Lung (tissue), 11 donors: ENCODE measurements at regions not wholly inside any gene's neighbourhood (a gene's known extent, or its start where the extent isn't known, plus 50 kb on each side); places are given as distances from the start of the nearest gene placed in this dataset.

ENCODE experiments used
- ATAC-seq: fragments of 200-7000 bp; cut with Tn5 transposase; one replicate; pipeline ENCODE4 v1.9.1; 2020; ENCODE audit warnings: moderate number of reproducible peaks; ENCODE audit not compliant: insufficient read depth, low FRiP score
- DNase-seq, 3 donors: peaks; one replicate each; pipeline ENCODE4 v3.0.0-alpha.2; 2013 to 2017
- H3K27ac ChIP-seq, 2 donors: one replicate each; pipeline ENCODE4 v1.5.1; 2013; ENCODE audit warnings: mild to moderate bottlenecking in 2 of 2, moderate library complexity in 2 of 2, control low read depth in 1 of 2, inconsistent platforms in 1 of 2, low read depth in 1 of 2, low read length in 1 of 2
- H3K27me3 ChIP-seq, 3 donors: one replicate each; pipeline ENCODE4 v1.5.1; 2013; ENCODE audit warnings: low read length in 2 of 3; ENCODE audit not compliant: control insufficient read depth in 3 of 3, insufficient read depth in 3 of 3
- H3K36me3 ChIP-seq, 4 donors: one replicate each; pipeline ENCODE4 v1.5.1; 2013; ENCODE audit warnings: low read length in 4 of 4, mild to moderate bottlenecking in 1 of 4, moderate library complexity in 1 of 4; ENCODE audit not compliant: control insufficient read depth in 4 of 4, insufficient read depth in 4 of 4
- H3K4me1 ChIP-seq, 5 donors: one replicate each; pipeline ENCODE4 v1.5.1; 2013; ENCODE audit warnings: low read length in 5 of 5, mild to moderate bottlenecking in 2 of 5, moderate library complexity in 1 of 5; ENCODE audit not compliant: control insufficient read depth in 5 of 5, insufficient read depth in 5 of 5
- H3K4me3 ChIP-seq: one replicate; pipeline ENCODE4 v1.5.1; 2013; ENCODE audit warnings: mild to moderate bottlenecking, control low read depth, moderate library complexity
- H3K9ac ChIP-seq, 2 donors: one replicate each; pipeline ENCODE4 v1.5.1; 2013; ENCODE audit warnings: low read length in 2 of 2, control low read depth in 1 of 2; ENCODE audit not compliant: insufficient read depth in 1 of 2
- H3K9me3 ChIP-seq, 4 donors: one replicate each; pipeline ENCODE4 v1.5.1; 2013; ENCODE audit warnings: low read length in 3 of 4, mild to moderate bottlenecking in 1 of 4, moderate library complexity in 1 of 4; ENCODE audit not compliant: control insufficient read depth in 4 of 4, insufficient read depth in 3 of 4
- WGBS, 2 donors: extraction: QIAGEN DNeasy Blood & Tissue Kit; methylation state at CpG; one replicate each; pipeline ENCODE4 v1.1.7; 2013; 5-methylcytosine and 5-hydroxymethylcytosine counted together
- TF ChIP-seq, protein P1 (sequence below): IDR thresholded peaks from 2 replicates; pipeline ENCODE4 v1.5.1; 2012; ENCODE audit warnings: mild to moderate bottlenecking; ENCODE audit errors: control extremely low read depth, extremely low read depth
- donor health status: control.
- donor health status: control.
- donor health status: Bipolar disorder and iron deficiency.
- donor health status: healthy.
- donor health status: DM: yes; HTN: yes; CAD: no.

DNA sequence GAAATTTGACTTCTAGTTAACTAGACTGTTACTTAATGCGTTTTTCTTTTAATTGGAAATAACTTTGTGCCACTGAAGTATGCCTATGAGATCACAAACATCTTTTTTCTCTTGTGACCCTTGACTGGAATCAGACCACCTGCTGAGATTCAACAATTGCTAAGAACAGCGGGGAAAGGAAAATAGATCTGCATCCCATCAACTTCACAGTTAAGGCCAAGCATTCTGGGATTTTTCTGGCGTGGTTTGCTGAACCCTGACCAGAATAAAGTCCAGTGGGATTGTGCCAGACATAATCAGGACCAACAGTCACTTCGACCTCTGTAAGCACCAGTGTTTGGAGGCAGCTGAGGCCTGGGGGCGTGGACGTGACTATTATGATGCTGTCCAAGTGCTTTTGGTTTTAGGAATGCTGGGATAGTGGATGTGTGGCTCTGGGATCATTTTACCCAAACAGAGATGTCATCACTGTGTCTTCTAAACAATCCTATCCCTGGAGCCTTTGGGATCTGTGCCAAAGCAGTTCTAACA, 373.3 kb upstream of the PRKCQ start:
- Histone ChIP-seq H3K9me3 (no peaks in the 10 kb centered on the region), H3K36me3 (no peaks in the 10 kb centered on the region), H3K4me1 (peaks cover 0 to 10% (median 0%) of the 10 kb centered on the region in 5 donors), H3K9ac (no peak overlapping the region), H3K27ac (no peak overlapping the region), H3K27me3 (no peaks in the 10 kb centered on the region), H3K4me3 (no peak overlapping the region)
- WGBS, 2 donors: 72 to 87% methylated on average over 6 of the region's 6 CpGs
- TF ChIP-seq, protein P1, sequence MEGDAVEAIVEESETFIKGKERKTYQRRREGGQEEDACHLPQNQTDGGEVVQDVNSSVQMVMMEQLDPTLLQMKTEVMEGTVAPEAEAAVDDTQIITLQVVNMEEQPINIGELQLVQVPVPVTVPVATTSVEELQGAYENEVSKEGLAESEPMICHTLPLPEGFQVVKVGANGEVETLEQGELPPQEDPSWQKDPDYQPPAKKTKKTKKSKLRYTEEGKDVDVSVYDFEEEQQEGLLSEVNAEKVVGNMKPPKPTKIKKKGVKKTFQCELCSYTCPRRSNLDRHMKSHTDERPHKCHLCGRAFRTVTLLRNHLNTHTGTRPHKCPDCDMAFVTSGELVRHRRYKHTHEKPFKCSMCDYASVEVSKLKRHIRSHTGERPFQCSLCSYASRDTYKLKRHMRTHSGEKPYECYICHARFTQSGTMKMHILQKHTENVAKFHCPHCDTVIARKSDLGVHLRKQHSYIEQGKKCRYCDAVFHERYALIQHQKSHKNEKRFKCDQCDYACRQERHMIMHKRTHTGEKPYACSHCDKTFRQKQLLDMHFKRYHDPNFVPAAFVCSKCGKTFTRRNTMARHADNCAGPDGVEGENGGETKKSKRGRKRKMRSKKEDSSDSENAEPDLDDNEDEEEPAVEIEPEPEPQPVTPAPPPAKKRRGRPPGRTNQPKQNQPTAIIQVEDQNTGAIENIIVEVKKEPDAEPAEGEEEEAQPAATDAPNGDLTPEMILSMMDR: no peak
- ATAC-seq: no peak
- DNase-seq: peak; percentile 58 to 78 (median 74)

DNA sequence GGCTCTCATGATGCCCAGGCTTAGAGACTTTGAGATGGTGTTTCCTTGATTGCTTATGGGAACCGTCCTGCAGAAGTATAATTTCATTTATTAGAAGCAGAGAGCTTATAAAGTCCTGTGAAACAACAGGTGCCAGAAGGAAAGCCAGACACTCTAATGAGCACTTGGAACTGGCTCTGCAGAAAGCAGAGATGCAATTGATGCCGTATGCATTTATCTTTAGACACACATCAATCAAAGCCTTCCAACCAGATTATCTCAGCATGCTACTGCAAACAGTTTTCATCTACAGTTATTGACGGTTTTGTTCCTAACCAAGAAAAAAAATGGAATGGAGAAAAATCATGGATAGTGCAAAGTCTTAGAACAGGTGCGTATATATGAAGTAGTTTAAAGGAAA, 371.7 kb upstream of the PRKCQ start:
- Histone ChIP-seq H3K27ac (no peak overlapping the region), H3K4me1 (peaks cover 0 to 10% (median 0%) of the 10 kb centered on the region in 5 donors), H3K9me3 (no peaks in the 10 kb centered on the region), H3K36me3 (no peaks in the 10 kb centered on the region), H3K27me3 (no peaks in the 10 kb centered on the region), H3K4me3 (no peak overlapping the region), H3K9ac (no peak overlapping the region)
- TF ChIP-seq, protein P1: no peak
- DNase-seq (no peak), ATAC-seq (no peak)
- 89% methylated on average over 4 of the region's 4 CpGs for WGBS, 2 donors

DNA sequence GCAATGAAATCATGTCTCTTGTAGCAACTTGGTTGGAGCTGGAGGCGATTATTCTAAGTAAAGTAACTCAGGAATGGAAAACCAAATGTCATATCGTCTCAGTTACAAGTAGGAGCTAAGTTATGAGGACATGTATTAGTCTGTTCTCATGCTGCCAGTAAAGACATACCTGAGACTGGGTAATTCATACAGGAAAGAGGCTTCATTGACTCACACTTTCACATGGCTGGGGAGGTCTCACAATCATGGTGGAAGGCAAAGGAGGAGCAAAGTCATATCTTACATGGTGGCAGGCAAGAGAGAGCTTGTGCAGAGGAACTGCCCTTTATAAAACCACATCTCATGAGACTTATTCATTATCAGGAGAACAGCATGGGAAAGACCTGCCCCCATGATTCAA, 370.1 kb upstream of the PRKCQ start:
- no peaks in the 10 kb centered on the region for H3K9me3 ChIP-seq
- H3K36me3 ChIP-seq: no peaks in the 10 kb centered on the region
- ATAC-seq (no peak), DNase-seq (no peak)
- 94 to 97% methylated on average over 2 of the region's 2 CpGs for WGBS, 2 donors
- no peak overlapping the region for H3K4me3 ChIP-seq
- TF ChIP-seq, protein P1: no peak
- H3K9ac ChIP-seq: no peak overlapping the region
- H3K4me1 ChIP-seq: peaks cover 0 to 10% (median 0%) of the 10 kb centered on the region in 5 donors
- H3K27me3 ChIP-seq: no peaks in the 10 kb centered on the region
- no peak overlapping the region for H3K27ac ChIP-seq

DNA sequence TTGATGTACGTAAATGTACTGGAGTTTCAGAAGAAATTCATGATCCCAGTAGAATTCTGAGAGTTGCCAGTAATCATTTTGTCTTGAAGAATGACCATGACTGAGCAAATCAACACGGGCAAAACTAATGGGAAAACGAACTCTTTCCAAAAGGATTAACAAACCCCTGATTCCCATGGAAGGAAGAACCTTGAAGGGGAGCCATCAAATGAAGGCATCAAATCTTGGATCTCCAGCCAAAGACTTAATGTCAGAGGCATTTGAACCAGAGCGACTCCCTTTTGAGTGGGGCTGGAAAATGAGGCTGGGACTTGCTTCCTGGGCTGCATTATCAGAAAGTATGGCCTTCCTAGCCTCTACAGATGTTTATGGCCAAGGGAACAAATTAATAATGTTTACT, 364.4 kb upstream of the PRKCQ start:
- no peaks in the 10 kb centered on the region for H3K36me3 ChIP-seq
- DNase-seq (no peak), ATAC-seq (no peak)
- H3K4me3 ChIP-seq: no peak overlapping the region
- H3K9ac ChIP-seq: no peak overlapping the region
- H3K27ac ChIP-seq: no peak overlapping the region
- H3K4me1 ChIP-seq: no peaks in the 10 kb centered on the region
- peaks cover 0 to 6% (median 3%) of the 10 kb centered on the region in 3 donors for H3K27me3 ChIP-seq
- 92 to 97% methylated on average over 4 of the region's 4 CpGs for WGBS, 2 donors
- H3K9me3 ChIP-seq: no peaks in the 10 kb centered on the region
- TF ChIP-seq, protein P1: no peak
